WTC11 (cell line): ENCODE measurements at regions not wholly inside any gene's neighbourhood (a gene's known extent, or its start where the extent isn't known, plus 50 kb on each side); places are given as distances from the start of the nearest gene placed in this dataset.

Experiments
- ATAC-seq: fragments of 200-7000 bp; cut with Tn5 transposase; 2 replicates; pipeline ENCODE4 v1.10.0; 2021; ENCODE audit warnings: mild to moderate bottlenecking, moderate library complexity
- CTCF ChIA-PET: fragments of 300-600 bp; sonication (Branson Sonifier 250); formaldehyde crosslinking; loops from one replicate; lab custom pipeline; 2021; ENCODE audit warnings: antibody characterized with exemption; lab: Charles Lee
- POLR2A ChIA-PET: fragments of 350-600 bp; sonication (Branson Sonifier 250); formaldehyde crosslinking; loops from one replicate; lab custom pipeline; 2021; ENCODE audit warnings: antibody characterized with exemption; lab: Charles Lee
- DNase-seq: peaks from one replicate; pipeline ENCODE4 v3.0.0; 2021; ENCODE audit warnings: low spot score
- H3K27ac Mint-ChIP-seq: 2 replicates; pipeline ENCODE4 v1.8.0; 2021; ENCODE audit warnings: mixed read lengths
- H3K27me3 Mint-ChIP-seq: 2 replicates; pipeline ENCODE4 v1.8.0; 2021; ENCODE audit warnings: low read depth, mild to moderate bottlenecking, moderate library complexity, mixed read lengths
- H3K36me3 Mint-ChIP-seq: 2 replicates; pipeline ENCODE4 v1.8.0; 2021; ENCODE audit warnings: mixed read lengths
- H3K4me1 Mint-ChIP-seq: 2 replicates; pipeline ENCODE4 v1.8.0; 2022; ENCODE audit warnings: mixed read lengths
- H3K4me3 Mint-ChIP-seq: 2 replicates; pipeline ENCODE4 v1.8.0; 2021; ENCODE audit warnings: mild to moderate bottlenecking, moderate library complexity, mixed read lengths
- H3K9me3 Mint-ChIP-seq: 2 replicates; pipeline ENCODE4 v1.8.0; 2021; ENCODE audit warnings: mixed read lengths
- AFF4 ChIP-seq: sonication (generic); formaldehyde crosslinking; IDR thresholded peaks from 2 replicates; pipeline ENCODE4 v1.8.1; 2023; ENCODE audit warnings: mild to moderate bottlenecking, missing genetic modification reagents, borderline replicate concordance
- AR ChIP-seq: fragments of 250-450 bp; sonication (Bioruptor Pico); IDR thresholded peaks from 2 replicates; pipeline ENCODE4 v1.9.0; 2021; ENCODE audit warnings: mild to moderate bottlenecking
- ELF4 ChIP-seq: sonication (generic); formaldehyde crosslinking; IDR thresholded peaks from 2 replicates; pipeline ENCODE4 v1.8.1; 2022; ENCODE audit warnings: low read depth, mild to moderate bottlenecking, moderate library complexity, missing genetic modification reagents
- ETV6 ChIP-seq: sonication (generic); formaldehyde crosslinking; IDR thresholded peaks from 2 replicates; pipeline ENCODE4 v1.8.1; 2022; ENCODE audit warnings: mild to moderate bottlenecking, missing genetic modification reagents
- FOXJ3 ChIP-seq: sonication (generic); formaldehyde crosslinking; IDR thresholded peaks from 2 replicates; pipeline ENCODE4 v1.9.0; 2021; ENCODE audit warnings: missing genetic modification reagents, mild to moderate bottlenecking, borderline replicate concordance
- FOXK1 ChIP-seq: sonication (generic); formaldehyde crosslinking; IDR thresholded peaks from 2 replicates; pipeline ENCODE4 v1.8.0; 2022; ENCODE audit warnings: mild to moderate bottlenecking, moderate library complexity, missing genetic modification reagents
- FOXP1 ChIP-seq: sonication (generic); formaldehyde crosslinking; IDR thresholded peaks from 2 replicates; pipeline ENCODE4 v1.8.0; 2022; ENCODE audit warnings: missing genetic modification reagents, mild to moderate bottlenecking, moderate library complexity, borderline replicate concordance
- GRHL2 ChIP-seq: fragments of 250-450 bp; sonication (Bioruptor Pico); IDR thresholded peaks from 2 replicates; pipeline ENCODE4 v1.8.0; 2022; ENCODE audit warnings: mild to moderate bottlenecking, moderate library complexity; ENCODE audit not compliant: insufficient replicate concordance, severe bottlenecking
- IRF2 ChIP-seq: sonication (generic); formaldehyde crosslinking; IDR thresholded peaks from 2 replicates; pipeline ENCODE4 v1.8.0; 2022; ENCODE audit warnings: low read depth, missing genetic modification reagents, borderline replicate concordance
- JAZF1 ChIP-seq: fragments of 250-450 bp; sonication (Bioruptor Pico); IDR thresholded peaks from 2 replicates; pipeline ENCODE4 v1.9.0; 2021; ENCODE audit warnings: moderate library complexity, mild to moderate bottlenecking, inconsistent platforms
- MAX ChIP-seq: sonication (generic); formaldehyde crosslinking; IDR thresholded peaks from 2 replicates; pipeline ENCODE4 v1.8.0; 2022; ENCODE audit warnings: mild to moderate bottlenecking, missing genetic modification reagents
- MLX ChIP-seq: sonication (generic); formaldehyde crosslinking; IDR thresholded peaks from 2 replicates; pipeline ENCODE4 v1.8.1; 2023; ENCODE audit warnings: mild to moderate bottlenecking, missing genetic modification reagents, moderate library complexity
- NR2C2 ChIP-seq: sonication (generic); formaldehyde crosslinking; IDR thresholded peaks from 2 replicates; pipeline ENCODE4 v1.8.0; 2022; ENCODE audit warnings: mild to moderate bottlenecking, missing genetic modification reagents
- OVOL2 ChIP-seq: fragments of 250-450 bp; sonication (Bioruptor Pico); IDR thresholded peaks from 2 replicates; pipeline ENCODE4 v1.9.0; 2021; ENCODE audit warnings: mild to moderate bottlenecking, borderline replicate concordance
- PRRX2 ChIP-seq: fragments of 250-450 bp; sonication (Bioruptor Pico); IDR thresholded peaks from 2 replicates; pipeline ENCODE4 v1.8.0; 2021; ENCODE audit warnings: mild to moderate bottlenecking
- TCF7 ChIP-seq: sonication (generic); formaldehyde crosslinking; IDR thresholded peaks from 2 replicates; pipeline ENCODE4 v1.8.0; 2022; ENCODE audit warnings: mild to moderate bottlenecking, low read depth, missing genetic modification reagents, moderate library complexity
- ZBTB43 ChIP-seq: sonication (generic); formaldehyde crosslinking; IDR thresholded peaks from 2 replicates; pipeline ENCODE4 v1.8.1; 2023; ENCODE audit warnings: mild to moderate bottlenecking, missing genetic modification reagents
- ZNF396 ChIP-seq: fragments of 250-450 bp; sonication (Bioruptor Pico); IDR thresholded peaks from 2 replicates; pipeline ENCODE4 v1.8.0; 2021; ENCODE audit warnings: mild to moderate bottlenecking, moderate library complexity, borderline replicate concordance
- ZNF512 ChIP-seq: sonication (generic); formaldehyde crosslinking; IDR thresholded peaks from 2 replicates; pipeline ENCODE4 v1.8.1; 2022; ENCODE audit warnings: missing genetic modification reagents, borderline replicate concordance
- ZSCAN18 ChIP-seq: fragments of 250-450 bp; sonication (Bioruptor Pico); IDR thresholded peaks from 2 replicates; pipeline ENCODE4 v2.1.2; 2022; ENCODE audit warnings: mild to moderate bottlenecking, moderate library complexity

- TF ChIP-seq AFF4 = no peak
- TF ChIP-seq IRF2 (CRISPR knock-in tag) = no peak
- no peak for TF ChIP-seq AR (CRISPR knock-in tag)
These were observed 138.7 kb downstream of the LRIG3 start (continued) for GRCh38 chr12:58781609-58782008.

GRCh38 chr12:58787021-58787760 is 133.1 kb downstream of the LRIG3 start:
- Mint-ChIP-seq H3K27ac (no peak overlapping the region), H3K4me3 (no peak overlapping the region), H3K27me3 (no peaks in the 10 kb centered on the region), H3K9me3 (peaks cover 9% of the 10 kb centered on the region), H3K36me3 (no peaks in the 10 kb centered on the region), H3K4me1 (peaks cover 3% of the 10 kb centered on the region; the same call in 1 of the 2 replicates)
- no peak for TF ChIP-seq OVOL2 (CRISPR knock-in tag)
- TF ChIP-seq MAX (CRISPR knock-in tag) = no peak
- TF ChIP-seq FOXP1 (CRISPR knock-in tag) = no peak
- TF ChIP-seq GRHL2 (CRISPR knock-in tag) = no peak
- no peak for TF ChIP-seq MLX (CRISPR knock-in tag)
- no peak for TF ChIP-seq ZNF396 (CRISPR knock-in tag)
- no peak for TF ChIP-seq ETV6
- no peak for TF ChIP-seq TCF7 (CRISPR knock-in tag)
- TF ChIP-seq FOXK1 (CRISPR knock-in tag) = no peak
- no peak for TF ChIP-seq JAZF1 (CRISPR knock-in tag)
- no peak for TF ChIP-seq ELF4
- ATAC-seq = no peak
- DNase-seq = no peak
- POLR2A ChIA-PET = no interaction called here
- CTCF ChIA-PET = no interaction called here

GRCh38 chr12:58794859-58795258 is 125.4 kb downstream of the LRIG3 start:
- no peaks in the 10 kb centered on the region for H3K4me1 Mint-ChIP-seq
- no peak overlapping the region for H3K27ac Mint-ChIP-seq
- ATAC-seq (no peak), DNase-seq (no peak)
- no peak overlapping the region for H3K4me3 Mint-ChIP-seq
- no peaks in the 10 kb centered on the region for H3K27me3 Mint-ChIP-seq
- POLR2A ChIA-PET = no interaction called here
- CTCF ChIA-PET = interaction anchor here (1.0 to 1.8 kb wide), 3 partner anchors 10 to 254 kb away, joined by 3 to 7 read pairs (median 3); partner anchors contain the start of gene LRIG3
- H3K36me3 Mint-ChIP-seq = no peaks in the 10 kb centered on the region
- peaks cover 18% of the 10 kb centered on the region for H3K9me3 Mint-ChIP-seq
- TF ChIP-seq JAZF1 (CRISPR knock-in tag) = no peak
- TF ChIP-seq NR2C2 (CRISPR knock-in tag) = no peak
- TF ChIP-seq PRRX2 (CRISPR knock-in tag) = no peak
- no peak for TF ChIP-seq ZNF512 (CRISPR knock-in tag)
- no peak for TF ChIP-seq ZSCAN18 (CRISPR knock-in tag)
- no peak for TF ChIP-seq FOXJ3 (CRISPR knock-in tag)
- TF ChIP-seq ZBTB43 (CRISPR knock-in tag) = no peak
